ENCODE measurements at regions not wholly inside any gene's neighbourhood (a gene's known extent, or its start where the extent isn't known, plus 50 kb on each side); places are given as distances from the start of the nearest gene placed in this dataset.

GRCh38 chr10:44651834-44652233 lies 259.3 kb upstream of the TMEM72 start:
- WGBS (ENCODE audit: insufficient coverage) = 90% methylated on average over 4 of the region's 4 CpGs

GRCh38 chr10:44659320-44659719 lies 251.8 kb upstream of the TMEM72 start:
- no peak for ATAC-seq
- intact Hi-C loops (cut with micrococcal nuclease) = no loop called here
- no peaks in the 10 kb centered on the region for H3K36me3 Mint-ChIP-seq

More at GRCh38 chr10:44651834-44652233, 259.3 kb upstream of the TMEM72 start:
- Histone ChIP-seq H3K36me3 (ENCODE audit: control insufficient read depth, insufficient read depth, low read length) (no peaks in the 10 kb centered on the region), H3K9me3 (ENCODE audit: control insufficient read depth, insufficient read depth, low read length) (no peaks in the 10 kb centered on the region), H3K27ac (ENCODE audit: low read length) (no peak overlapping the region), H3K4me3 (ENCODE audit: low read length) (no peak overlapping the region), H3K4me1 (ENCODE audit: control insufficient read depth, insufficient read depth, low read length) (no peaks in the 10 kb centered on the region), H3K27me3 (ENCODE audit: control insufficient read depth, insufficient read depth, low read length) (no peaks in the 10 kb centered on the region)
- Mint-ChIP-seq H3K27me3 (ENCODE audit: low read depth in 2 of 2) (no peaks in the 10 kb centered on the region), H3K27ac (no peak overlapping the region), H3K36me3 (no peaks in the 10 kb centered on the region), H3K4me1 (no peaks in the 10 kb centered on the region), H3K9me3 (peaks cover 0 to 2% of the 10 kb centered on the region in 2 donors), H3K4me3 (no peak overlapping the region)
- ATAC-seq (no peak), DNase-seq (no peak)
- intact Hi-C loops (cut with micrococcal nuclease) = no loop called here
- TF ChIP-seq CTCF (IDR thresholded peaks at IDR 0.05) = no peak

GRCh38 chr10:44660271-44660670 lies 250.9 kb upstream of the TMEM72 start:
- no peaks in the 10 kb centered on the region for H3K36me3 Mint-ChIP-seq
- Histone ChIP-seq H3K9me3 (ENCODE audit: control insufficient read depth, insufficient read depth, low read length) (no peaks in the 10 kb centered on the region), H3K27ac (ENCODE audit: low read length) (no peak overlapping the region), H3K4me3 (ENCODE audit: low read length) (no peak overlapping the region), H3K36me3 (ENCODE audit: control insufficient read depth, insufficient read depth, low read length) (no peaks in the 10 kb centered on the region), H3K27me3 (ENCODE audit: control insufficient read depth, insufficient read depth, low read length) (no peaks in the 10 kb centered on the region), H3K4me1 (ENCODE audit: control insufficient read depth, insufficient read depth, low read length) (no peaks in the 10 kb centered on the region)
- ATAC-seq = no peak
- peaks cover 0 to 15% of the 10 kb centered on the region in 2 donors for H3K27me3 Mint-ChIP-seq (ENCODE audit: low read depth in 2 of 2)
- DNase-seq = no peak
- intact Hi-C loops (cut with micrococcal nuclease) = no loop called here
- no peak overlapping the region for H3K27ac Mint-ChIP-seq
- WGBS (ENCODE audit: insufficient coverage) = 95% methylated on average over 2 of the region's 2 CpGs
- no peak overlapping the region for H3K4me3 Mint-ChIP-seq
- H3K9me3 Mint-ChIP-seq = peaks cover 2 to 8% of the 10 kb centered on the region in 2 donors
- no peak for TF ChIP-seq CTCF (IDR thresholded peaks at IDR 0.05)
- peaks cover 0 to 5% of the 10 kb centered on the region in 2 donors for H3K4me1 Mint-ChIP-seq

More at GRCh38 chr10:44659320-44659719, 251.8 kb upstream of the TMEM72 start:
- 84% methylated on average over 3 of the region's 3 CpGs for WGBS (ENCODE audit: insufficient coverage)
- no peak for DNase-seq
- Mint-ChIP-seq H3K27me3 (ENCODE audit: low read depth in 2 of 2) (peaks cover 0 to 15% of the 10 kb centered on the region in 2 donors), H3K4me3 (no peak overlapping the region), H3K27ac (no peak overlapping the region), H3K9me3 (peaks cover 2 to 9% of the 10 kb centered on the region in 2 donors), H3K4me1 (peaks cover 0 to 5% of the 10 kb centered on the region in 2 donors)
- H3K27me3 ChIP-seq (ENCODE audit: control insufficient read depth, insufficient read depth, low read length) = no peaks in the 10 kb centered on the region
- no peaks in the 10 kb centered on the region for H3K9me3 ChIP-seq (ENCODE audit: control insufficient read depth, insufficient read depth, low read length)
- H3K27ac ChIP-seq (ENCODE audit: low read length) = no peak overlapping the region
- no peak for TF ChIP-seq CTCF (IDR thresholded peaks at IDR 0.05)
- H3K4me3 ChIP-seq (ENCODE audit: low read length) = no peak overlapping the region
- no peaks in the 10 kb centered on the region for H3K4me1 ChIP-seq (ENCODE audit: control insufficient read depth, insufficient read depth, low read length)
- H3K36me3 ChIP-seq (ENCODE audit: control insufficient read depth, insufficient read depth, low read length) = no peaks in the 10 kb centered on the region

- H3K9me3 Mint-ChIP-seq = peaks cover 2 to 8% of the 10 kb centered on the region in 2 donors
- H3K4me3 Mint-ChIP-seq = no peak overlapping the region
- DNase-seq = no peak
Observed at GRCh38 chr10:44662051-44662450, 249.1 kb upstream of the TMEM72 start.

More at GRCh38 chr10:44662051-44662450, 249.1 kb upstream of the TMEM72 start:
- no peaks in the 10 kb centered on the region for H3K4me1 ChIP-seq (ENCODE audit: control insufficient read depth, insufficient read depth, low read length)
- H3K27me3 ChIP-seq (ENCODE audit: control insufficient read depth, insufficient read depth, low read length) = no peaks in the 10 kb centered on the region
- no peak for ATAC-seq
- no peak overlapping the region for H3K27ac ChIP-seq (ENCODE audit: low read length)
- TF ChIP-seq CTCF (IDR thresholded peaks at IDR 0.05) = no peak
- Mint-ChIP-seq H3K4me1 (peaks cover 0 to 5% of the 10 kb centered on the region in 2 donors), H3K36me3 (no peaks in the 10 kb centered on the region), H3K27ac (no peak overlapping the region), H3K27me3 (ENCODE audit: low read depth in 2 of 2) (peaks cover 0 to 15% of the 10 kb centered on the region in 2 donors)
- intact Hi-C loops (cut with micrococcal nuclease) = no loop called here
- no peak overlapping the region for H3K4me3 ChIP-seq (ENCODE audit: low read length)
- no peaks in the 10 kb centered on the region for H3K36me3 ChIP-seq (ENCODE audit: control insufficient read depth, insufficient read depth, low read length)
- peaks cover 3% of the 10 kb centered on the region for H3K9me3 ChIP-seq (ENCODE audit: control insufficient read depth, insufficient read depth, low read length)
- 90% methylated on average over 6 of the region's 6 CpGs for WGBS (ENCODE audit: insufficient coverage)

Data from natural killer cell (primary cell).